GM21825 (cell line): ENCODE measurements at regions not wholly inside any gene's neighbourhood (a gene's known extent, or its start where the extent isn't known, plus 50 kb on each side); places are given as distances from the start of the nearest gene placed in this dataset.

Experiments used
- ATAC-seq: cut with Tn5 transposase; IDR thresholded peaks from one replicate; pipeline ENCODE4 v1.9.1; 2021; ENCODE audit warnings: mild to moderate bottlenecking, moderate library complexity; ENCODE audit not compliant: unreplicated experiment

- ATAC-seq: no peak
Measured at GRCh38 chr2:39615675-39616074, 50.0 kb upstream of the TMEM178A start.
